ENCODE measurements at regions not wholly inside any gene's neighbourhood (a gene's known extent, or its start where the extent isn't known, plus 50 kb on each side); places are given as distances from the start of the nearest gene placed in this dataset.

DNA sequence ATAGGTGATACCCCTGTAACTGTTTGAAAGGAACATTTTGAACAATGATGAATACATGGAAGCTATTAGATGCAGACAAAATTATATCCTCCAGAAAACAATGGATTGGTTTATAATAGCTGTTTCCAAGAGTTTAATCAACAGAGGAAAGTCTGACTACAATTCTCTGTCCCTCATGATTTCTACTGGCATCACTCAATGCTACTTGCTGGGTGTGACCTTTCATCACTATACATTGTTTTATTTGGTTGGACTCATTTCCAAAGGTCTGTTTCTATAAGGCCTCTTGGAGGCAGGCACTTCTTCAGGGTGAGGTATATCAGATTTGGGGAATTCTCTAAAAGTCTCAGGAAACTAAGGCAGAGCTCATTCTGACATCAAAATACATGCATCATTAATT lies 636.1 kb upstream of the SLC8A1 start:
- CTCF ChIA-PET: no interaction called here
- POLR2A ChIA-PET (ENCODE audit: unreplicated experiment): no interaction called here
- no peaks in the 10 kb centered on the region for H4K20me1 ChIP-seq (ENCODE audit: insufficient read depth)
- H3F3A ChIP-seq (ENCODE audit: insufficient read depth, low read depth): no peaks in the 10 kb centered on the region
- H3K4me2 ChIP-seq: no peak overlapping the region
- H2AFZ ChIP-seq: no peak overlapping the region
- H3K27ac ChIP-seq: no peak overlapping the region
- no peaks in the 10 kb centered on the region for H3K36me3 ChIP-seq (ENCODE audit: low read depth)
- no peaks in the 10 kb centered on the region for H3K4me1 ChIP-seq (replicated peaks; ENCODE audit: insufficient read depth)
- no peaks in the 10 kb centered on the region for H3K9me3 ChIP-seq (ENCODE audit: insufficient read depth, low read depth)
- no TSS peak for BruUV-seq (replicated peaks)
- DNase-seq: no peak
- intact Hi-C loops (cut with micrococcal nuclease; ENCODE audit: unreplicated experiment): no loop called here
- H3K79me2 ChIP-seq (ENCODE audit: low read depth): no peaks in the 10 kb centered on the region
- H3K9me2 ChIP-seq (ENCODE audit: insufficient read depth): no peaks in the 10 kb centered on the region; the same call in 1 of the 2 replicates
- no peaks in the 10 kb centered on the region for H3K27me3 ChIP-seq (ENCODE audit: insufficient read depth, low read depth)
- no peak overlapping the region for H3K4me3 ChIP-seq
- no peak for TF ChIP-seq CTCF (conservative IDR thresholded peaks at IDR 0.05)
- no peak for TF ChIP-seq EZH2 (IDR thresholded peaks at IDR 0.05; ENCODE audit: low read depth)

DNA sequence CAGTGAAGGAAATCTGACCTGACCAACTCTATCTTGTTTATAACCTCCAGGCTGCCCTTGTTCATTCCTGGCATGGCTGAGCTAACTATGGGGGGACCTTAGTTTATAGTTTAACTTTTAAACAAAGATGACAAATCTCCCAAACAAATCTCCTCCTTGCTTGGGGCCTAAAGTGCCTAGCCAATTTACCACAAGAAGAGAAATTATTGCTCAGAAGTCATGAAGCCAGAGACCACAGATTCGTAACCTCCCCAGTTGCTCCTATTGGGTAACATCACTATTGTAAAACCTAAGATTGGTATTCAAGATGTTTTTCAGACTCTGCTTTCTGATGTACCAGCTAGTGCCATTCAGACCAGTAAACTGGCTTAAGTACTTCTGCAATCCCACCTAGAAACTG lies 649.4 kb upstream of the SLC8A1 start:
- no peaks in the 10 kb centered on the region for H3K9me3 ChIP-seq (ENCODE audit: insufficient read depth, low read depth)
- H3K79me2 ChIP-seq (ENCODE audit: low read depth): no peaks in the 10 kb centered on the region
- H3K27me3 ChIP-seq (ENCODE audit: insufficient read depth, low read depth): no peaks in the 10 kb centered on the region
- H3F3A ChIP-seq (ENCODE audit: insufficient read depth, low read depth): no peaks in the 10 kb centered on the region
- no peak overlapping the region for H3K4me2 ChIP-seq
- no peaks in the 10 kb centered on the region for H3K9me2 ChIP-seq (ENCODE audit: insufficient read depth)
- no peak for TF ChIP-seq CTCF (conservative IDR thresholded peaks at IDR 0.05)
- no peak overlapping the region for H2AFZ ChIP-seq
- intact Hi-C loops (cut with micrococcal nuclease; ENCODE audit: unreplicated experiment): no loop called here
- DNase-seq: no peak
- no peaks in the 10 kb centered on the region for H4K20me1 ChIP-seq (ENCODE audit: insufficient read depth)
- ChIA-PET CTCF (no interaction called here), POLR2A (ENCODE audit: unreplicated experiment) (no interaction called here)
- no TSS peak for BruUV-seq (replicated peaks)
- no peak overlapping the region for H3K4me3 ChIP-seq
- H3K4me1 ChIP-seq (replicated peaks; ENCODE audit: insufficient read depth): no peaks in the 10 kb centered on the region
- H3K36me3 ChIP-seq (ENCODE audit: low read depth): no peaks in the 10 kb centered on the region
- no peak overlapping the region for H3K27ac ChIP-seq

DNA sequence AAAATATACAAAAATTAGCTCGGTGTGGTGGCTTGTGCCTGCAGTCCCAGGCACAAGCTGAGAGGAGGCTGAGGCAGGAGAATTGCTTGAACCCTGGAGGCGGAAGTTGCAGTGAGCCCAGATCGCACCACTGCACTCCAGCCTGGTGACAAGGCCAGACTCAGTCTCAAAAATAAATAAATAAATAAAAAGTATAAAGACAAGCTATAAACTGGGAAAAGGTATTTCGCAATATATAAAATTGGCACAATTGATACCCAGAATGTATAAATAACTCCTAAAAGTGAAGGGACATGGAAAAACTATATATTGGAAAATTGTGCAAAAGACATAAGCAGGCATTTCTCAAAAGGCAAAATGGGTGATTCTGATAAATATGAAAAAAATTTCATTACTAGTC lies 657.9 kb upstream of the SLC8A1 start:
- intact Hi-C loops (cut with micrococcal nuclease; ENCODE audit: unreplicated experiment): no loop called here
- no TSS peak for BruUV-seq (replicated peaks)

More for the DNA sequence above, 657.9 kb upstream of the SLC8A1 start:
- no peak for DNase-seq
- H4K20me1 ChIP-seq (ENCODE audit: insufficient read depth): no peaks in the 10 kb centered on the region
- ChIA-PET CTCF (no interaction called here), POLR2A (ENCODE audit: unreplicated experiment) (no interaction called here)
- H3K79me2 ChIP-seq (ENCODE audit: low read depth): no peaks in the 10 kb centered on the region
- no peaks in the 10 kb centered on the region for H3K9me3 ChIP-seq (ENCODE audit: insufficient read depth, low read depth)
- no peaks in the 10 kb centered on the region for H3K36me3 ChIP-seq (ENCODE audit: low read depth)
- no peak overlapping the region for H3K27ac ChIP-seq
- TF ChIP-seq EZH2 (IDR thresholded peaks at IDR 0.05; ENCODE audit: low read depth): no peak
- TF ChIP-seq CTCF (conservative IDR thresholded peaks at IDR 0.05): no peak
- H3F3A ChIP-seq (ENCODE audit: insufficient read depth, low read depth): no peaks in the 10 kb centered on the region
- no peak overlapping the region for H3K4me3 ChIP-seq
- no peaks in the 10 kb centered on the region for H3K4me1 ChIP-seq (replicated peaks; ENCODE audit: insufficient read depth)
- no peaks in the 10 kb centered on the region for H3K9me2 ChIP-seq (ENCODE audit: insufficient read depth)
- no peak overlapping the region for H3K4me2 ChIP-seq
- no peak overlapping the region for H2AFZ ChIP-seq
- H3K27me3 ChIP-seq (ENCODE audit: insufficient read depth, low read depth): no peaks in the 10 kb centered on the region

Measured in PC-9 (cell line).